GM19455 (cell line): ENCODE measurements at regions not wholly inside any gene's neighbourhood (a gene's known extent, or its start where the extent isn't known, plus 50 kb on each side); places are given as distances from the start of the nearest gene placed in this dataset.
"Not testable (repeated sequence)": the region's sequence is repeated elsewhere in the genome, so short reads cannot be mapped to it uniquely, and the experiment has no call there.

ENCODE experiments used
- ATAC-seq: cut with Tn5 transposase; IDR thresholded peaks from one replicate; pipeline ENCODE4 v1.9.1; 2021; ENCODE audit not compliant: unreplicated experiment

GRCh38 chr3:152621006-152621868 is 213.7 kb upstream of the P2RY1 start:
- ATAC-seq, result no peak

GRCh38 chr3:152621967-152622810 is 212.7 kb upstream of the P2RY1 start:
- no peak for ATAC-seq

DNA sequence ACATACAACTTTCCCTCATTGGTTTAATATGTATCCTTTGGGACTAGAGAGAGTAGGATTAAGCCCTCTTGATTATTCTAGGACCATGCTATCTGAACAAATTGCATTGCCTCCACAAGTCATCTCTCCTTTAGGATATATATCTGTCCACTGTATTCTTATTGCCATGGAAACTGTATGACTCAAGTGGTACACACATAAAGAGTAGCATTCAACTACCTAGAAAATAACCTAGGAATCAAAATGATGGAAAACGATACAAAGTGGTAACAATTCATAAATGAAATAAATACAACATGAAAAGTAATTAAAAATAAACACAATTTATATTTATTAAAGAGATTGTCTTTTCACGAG is 212.1 kb upstream of the P2RY1 start:
- ATAC-seq, result no peak

- no peak for ATAC-seq
Observed at GRCh38 chr3:152623286-152623911, 211.5 kb upstream of the P2RY1 start.

DNA sequence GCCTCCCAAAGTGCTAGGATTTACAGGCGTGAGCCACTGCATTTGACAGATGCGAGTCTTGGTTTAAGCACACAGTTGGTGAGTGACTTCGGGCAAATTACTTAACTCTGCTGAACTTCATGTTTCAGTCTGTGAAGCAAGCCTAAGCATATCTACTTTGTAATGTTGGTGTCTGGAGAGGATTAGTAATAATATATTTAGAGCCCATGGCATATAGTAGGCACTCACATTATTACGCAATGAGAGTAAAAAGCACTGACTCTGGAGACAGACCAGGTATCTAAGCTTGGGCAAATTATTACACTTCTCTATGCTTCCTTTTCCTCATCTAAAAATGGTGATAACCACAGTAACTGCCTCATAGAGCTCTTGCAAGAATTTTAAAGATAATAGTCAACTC is 208.7 kb upstream of the P2RY1 start:
- ATAC-seq, result no peak

DNA sequence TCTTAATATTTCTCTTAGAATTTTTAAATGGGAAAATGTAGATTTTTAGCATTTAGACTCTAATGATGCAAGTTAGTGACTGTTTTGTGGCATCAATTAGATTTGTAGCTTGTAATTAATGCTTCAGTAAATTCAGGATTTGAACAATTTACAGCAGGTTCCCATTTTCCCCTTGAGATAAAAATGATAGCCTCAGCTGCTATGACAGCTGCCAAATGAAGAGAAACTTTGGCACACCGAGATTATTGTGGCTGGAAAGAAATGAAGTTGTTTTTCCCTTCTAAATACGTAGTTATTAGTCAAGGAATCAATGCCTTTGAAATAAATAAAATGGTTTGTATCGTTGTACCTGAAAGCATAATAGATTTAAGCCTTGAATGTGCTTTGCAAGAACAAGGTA is 206.4 kb upstream of the P2RY1 start:
- ATAC-seq, result no peak

GRCh38 chr3:152629363-152630122 is 205.4 kb upstream of the P2RY1 start:
- ATAC-seq, result no peak

GRCh38 chr3:152635389-152635788 is 199.5 kb upstream of the P2RY1 start:
- ATAC-seq, result no peak

DNA sequence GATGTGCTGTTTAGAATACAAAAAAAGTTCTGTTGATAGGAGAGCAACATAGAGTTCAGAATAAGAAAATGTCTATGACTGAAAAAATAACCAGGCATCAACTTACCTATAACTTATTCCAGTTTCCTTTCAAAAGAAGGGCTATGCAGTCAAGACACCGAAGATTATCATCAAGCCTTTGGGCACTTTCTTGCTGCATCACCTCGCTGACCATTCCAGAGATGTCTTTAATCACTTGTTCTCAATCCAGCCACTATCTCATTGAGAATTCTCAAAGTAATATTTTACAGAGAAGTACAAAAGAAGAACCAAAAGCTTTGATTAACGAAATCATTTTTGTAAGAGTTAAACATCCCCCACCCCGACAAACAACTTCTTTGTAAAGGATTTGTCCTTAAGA is 198.3 kb upstream of the P2RY1 start:
- ATAC-seq, result no peak

DNA sequence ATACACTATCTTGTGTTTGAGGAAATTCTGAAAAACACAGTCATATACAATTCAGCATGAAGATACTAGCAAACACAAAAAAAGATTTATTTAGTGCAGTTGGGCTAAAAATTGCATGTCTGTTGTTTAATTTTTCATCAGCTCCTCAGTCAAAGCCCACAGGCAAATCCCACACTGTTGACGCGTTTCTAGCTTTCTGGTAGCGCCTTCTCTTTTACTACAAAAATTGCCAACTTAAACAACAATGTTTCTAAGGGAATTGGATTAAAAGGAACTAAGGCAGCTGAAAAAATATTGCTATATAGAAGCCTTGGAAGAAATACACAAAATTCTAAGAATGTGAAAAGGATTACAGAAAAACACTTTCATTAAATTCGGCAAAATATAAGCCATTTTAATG is 196.7 kb upstream of the P2RY1 start:
- no peak for ATAC-seq

DNA sequence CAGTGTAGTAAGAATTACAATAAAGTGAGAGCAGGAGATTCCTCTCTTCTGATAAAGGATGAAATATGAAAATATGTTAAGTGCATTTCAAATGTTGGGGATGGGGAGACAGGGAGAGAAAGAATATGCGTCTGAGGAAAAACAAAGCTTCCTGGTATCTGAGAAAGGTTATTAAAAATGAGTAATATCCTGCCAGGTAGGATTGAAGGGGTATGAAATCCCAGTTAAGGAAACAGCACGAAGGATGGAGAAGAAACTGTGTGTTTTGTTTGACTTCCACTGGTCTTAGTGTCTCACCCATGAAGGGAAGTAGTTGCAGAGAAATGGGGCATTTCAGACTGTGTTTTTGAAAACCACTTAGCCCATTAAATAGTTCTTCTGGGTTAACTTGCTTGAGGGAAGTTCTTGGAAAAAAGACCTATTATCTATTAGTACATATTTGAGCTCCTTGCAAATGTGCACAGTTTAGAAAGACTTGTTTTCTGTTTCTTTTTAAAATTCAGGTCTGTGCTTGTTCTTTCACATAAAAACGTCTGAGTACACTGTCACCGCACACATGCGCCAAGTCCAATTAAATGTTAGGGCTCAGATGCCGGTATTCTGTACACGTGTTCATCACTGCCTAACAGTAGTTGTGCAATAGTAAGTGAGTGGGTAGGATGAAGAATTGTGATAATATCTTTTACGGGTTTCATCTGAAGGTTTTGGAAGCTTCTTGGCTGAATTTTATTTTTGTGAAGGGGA is 196.1 kb upstream of the P2RY1 start:
- ATAC-seq, result no peak

DNA sequence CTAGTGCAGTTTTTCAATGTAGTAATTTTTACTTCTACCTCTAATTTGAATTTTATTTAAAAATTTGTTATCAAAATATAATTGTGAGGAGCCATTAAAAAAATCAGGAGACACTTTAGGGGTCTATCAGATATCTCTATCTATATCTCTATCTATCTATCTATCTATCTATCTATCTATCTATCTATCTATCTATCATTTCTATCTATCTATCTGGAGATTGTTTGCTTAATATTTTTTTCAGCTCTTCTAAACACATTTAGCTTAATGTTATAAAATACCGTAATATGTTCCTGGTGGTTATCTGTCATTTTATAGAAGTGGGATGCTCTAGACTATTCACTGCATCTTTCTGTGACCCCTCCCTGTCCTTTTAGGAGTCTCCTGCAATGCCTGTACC is 193.7 kb upstream of the P2RY1 start:
- no peak for ATAC-seq

DNA sequence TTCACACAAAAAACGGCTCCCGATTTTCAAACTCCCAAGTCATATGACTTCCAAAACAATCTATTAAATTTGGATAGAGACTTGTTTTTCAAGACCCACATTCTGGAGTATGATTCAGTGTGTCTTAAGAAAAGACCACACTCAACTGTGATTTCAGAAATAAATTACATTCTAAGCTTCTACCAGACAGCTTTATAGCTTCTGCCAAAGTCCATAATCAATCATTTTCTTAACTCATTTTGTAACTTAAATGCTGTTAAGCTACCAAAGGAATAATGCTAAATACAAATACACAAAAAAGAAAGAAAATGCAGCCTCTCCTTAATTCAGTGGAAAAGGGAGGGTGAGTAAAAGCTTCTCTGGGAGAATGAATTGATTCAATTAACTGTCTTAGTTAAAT is 192.3 kb upstream of the P2RY1 start:
- ATAC-seq, result no peak

DNA sequence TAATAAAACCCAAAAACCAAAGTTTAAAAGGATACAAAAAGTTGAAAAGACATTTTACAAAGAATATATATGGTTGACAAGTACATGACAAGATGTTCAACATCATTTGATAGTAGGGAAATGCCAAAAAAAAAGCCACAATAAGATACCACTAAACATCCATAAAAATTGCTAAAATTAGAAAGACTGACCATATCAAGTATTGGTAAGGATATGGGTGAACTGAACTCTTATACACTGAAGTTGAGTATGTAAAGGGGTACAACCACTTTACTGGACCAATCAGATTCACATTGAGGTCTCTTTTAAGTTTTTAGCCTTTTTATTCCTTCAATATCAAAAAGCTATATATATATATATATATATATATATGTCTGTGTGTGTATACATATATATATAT is 190.5 kb upstream of the P2RY1 start:
- no peak for ATAC-seq

DNA sequence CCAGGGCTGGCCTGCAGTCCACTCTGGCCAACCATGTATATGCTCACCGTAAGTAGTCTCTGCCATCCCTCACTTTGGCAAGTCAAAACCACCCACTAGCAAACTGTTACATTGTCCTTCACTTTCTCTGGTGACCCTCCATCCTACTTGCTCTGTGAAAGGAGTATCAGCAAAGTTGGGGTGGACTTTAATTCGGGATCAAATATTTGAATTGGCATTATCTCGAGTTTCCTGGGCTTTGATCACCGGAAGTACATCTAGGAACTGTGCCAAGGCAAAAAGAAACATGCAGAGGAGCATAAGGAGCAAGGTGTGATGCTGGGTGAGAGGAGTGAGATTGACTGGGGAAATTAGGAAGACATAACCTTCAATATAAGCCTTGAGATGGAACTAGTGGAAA is 188.9 kb upstream of the P2RY1 start:
- ATAC-seq, result no peak

DNA sequence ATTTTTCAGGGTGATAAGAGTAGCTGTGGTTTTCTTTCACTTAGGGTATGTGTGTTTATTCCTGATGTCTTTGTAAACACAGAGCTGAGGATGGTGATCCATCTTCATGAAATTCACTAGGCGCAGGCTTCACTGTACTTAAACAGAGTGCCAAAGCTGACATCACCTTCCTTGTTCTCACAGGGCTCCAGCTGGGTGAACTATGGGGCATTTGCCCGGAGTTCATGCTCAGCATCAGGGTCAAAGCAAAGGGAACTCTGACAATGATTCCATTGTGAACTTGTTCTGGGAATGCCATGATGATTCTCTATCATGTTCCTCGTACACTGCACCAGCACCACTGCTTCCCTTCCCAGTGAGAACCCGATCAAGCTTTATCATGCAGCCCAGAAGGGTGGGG is 184.8 kb upstream of the P2RY1 start:
- no peak for ATAC-seq

DNA sequence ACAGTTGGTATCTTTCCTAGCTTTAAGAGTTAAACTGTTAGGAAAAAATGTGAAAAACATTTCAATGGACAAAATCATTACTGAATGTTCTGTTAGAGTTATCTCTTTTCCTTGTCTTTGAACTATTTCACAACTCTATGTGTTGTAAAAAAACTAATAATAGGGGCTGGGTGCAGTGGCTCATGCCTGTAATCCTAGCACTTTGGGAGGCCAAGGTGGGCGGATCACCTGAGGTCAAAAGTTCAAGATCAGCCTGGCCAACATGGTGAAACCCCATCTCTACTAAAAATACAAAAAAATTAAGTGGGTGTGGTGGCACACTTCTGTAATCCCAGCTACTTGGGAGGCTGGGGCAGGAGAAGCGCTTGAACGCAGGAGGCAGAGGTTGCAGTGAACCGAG is 184.0 kb upstream of the P2RY1 start:
- not testable (repeated sequence) for ATAC-seq

GRCh38 chr3:152656214-152656971 is 178.5 kb upstream of the P2RY1 start:
- no peak for ATAC-seq

DNA sequence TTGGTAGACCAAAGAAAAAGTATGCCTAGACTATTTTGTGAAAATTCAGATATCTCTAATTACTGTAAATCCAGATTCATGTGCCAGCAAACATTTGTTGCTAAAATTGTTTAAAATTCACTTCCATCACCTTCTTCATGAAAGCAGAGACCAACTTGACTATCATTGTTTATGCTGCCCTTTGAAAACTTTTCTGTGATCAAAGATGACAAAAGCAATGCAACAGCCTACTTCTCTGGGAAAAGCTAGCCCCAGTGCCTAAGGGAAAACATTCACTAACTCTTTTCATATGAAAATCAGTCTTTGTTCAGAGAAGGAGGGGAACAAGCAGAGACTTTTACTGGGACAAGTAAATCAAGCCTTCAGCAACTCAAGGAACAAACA is 178.0 kb upstream of the P2RY1 start:
- ATAC-seq, result no peak
